Panc1 (cell line): ENCODE measurements at regions not wholly inside any gene's neighbourhood (a gene's known extent, or its start where the extent isn't known, plus 50 kb on each side); places are given as distances from the start of the nearest gene placed in this dataset.

Experiments
- SIN3A ChIP-seq: IDR thresholded peaks from 2 replicates; pipeline ENCODE4 v1.6.1; 2012; ENCODE audit warnings: low read depth, mild to moderate bottlenecking, low read length, moderate library complexity, borderline replicate concordance; ENCODE audit not compliant: insufficient read depth
- TF ChIP-seq, protein P1 (sequence below): fragments of 450-650 bp; IDR thresholded peaks from 2 replicates; pipeline ENCODE4 v1.5.1; 2017; ENCODE audit warnings: mild to moderate bottlenecking
- TF ChIP-seq, protein P2 (sequence below), 2 experiments: IDR thresholded peaks; 2 replicates each; pipeline ENCODE4 v1.6.1; 2011 to 2012; ENCODE audit warnings: low read depth in 2 of 2, control low read depth in 1 of 2, low read length in 1 of 2, mild to moderate bottlenecking in 1 of 2, moderate library complexity in 1 of 2; ENCODE audit not compliant: insufficient read depth in 1 of 2

DNA sequence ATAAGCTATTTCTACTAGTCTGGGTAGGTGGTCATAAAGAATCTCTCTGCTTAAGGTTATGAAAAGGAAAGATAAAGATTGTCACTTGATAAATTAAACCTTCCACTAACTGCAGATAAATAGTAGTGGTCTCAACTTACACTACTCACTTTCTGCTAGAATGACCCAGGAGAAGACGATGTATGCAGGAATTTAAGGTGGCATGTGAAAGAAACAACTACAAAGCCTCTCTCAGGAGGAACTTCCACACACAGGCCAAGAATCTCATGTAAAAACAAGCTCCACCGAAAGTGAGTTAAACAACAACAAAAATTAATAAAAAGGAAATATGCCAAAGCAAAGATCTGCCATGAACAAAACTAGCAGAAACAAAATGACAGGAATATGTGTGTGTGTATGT lies 165.4 kb downstream of the CDC14C start:
- TF ChIP-seq SIN3A, result no peak
- TF ChIP-seq, protein P1, sequence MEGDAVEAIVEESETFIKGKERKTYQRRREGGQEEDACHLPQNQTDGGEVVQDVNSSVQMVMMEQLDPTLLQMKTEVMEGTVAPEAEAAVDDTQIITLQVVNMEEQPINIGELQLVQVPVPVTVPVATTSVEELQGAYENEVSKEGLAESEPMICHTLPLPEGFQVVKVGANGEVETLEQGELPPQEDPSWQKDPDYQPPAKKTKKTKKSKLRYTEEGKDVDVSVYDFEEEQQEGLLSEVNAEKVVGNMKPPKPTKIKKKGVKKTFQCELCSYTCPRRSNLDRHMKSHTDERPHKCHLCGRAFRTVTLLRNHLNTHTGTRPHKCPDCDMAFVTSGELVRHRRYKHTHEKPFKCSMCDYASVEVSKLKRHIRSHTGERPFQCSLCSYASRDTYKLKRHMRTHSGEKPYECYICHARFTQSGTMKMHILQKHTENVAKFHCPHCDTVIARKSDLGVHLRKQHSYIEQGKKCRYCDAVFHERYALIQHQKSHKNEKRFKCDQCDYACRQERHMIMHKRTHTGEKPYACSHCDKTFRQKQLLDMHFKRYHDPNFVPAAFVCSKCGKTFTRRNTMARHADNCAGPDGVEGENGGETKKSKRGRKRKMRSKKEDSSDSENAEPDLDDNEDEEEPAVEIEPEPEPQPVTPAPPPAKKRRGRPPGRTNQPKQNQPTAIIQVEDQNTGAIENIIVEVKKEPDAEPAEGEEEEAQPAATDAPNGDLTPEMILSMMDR, result no peak
- TF ChIP-seq, protein P2, sequence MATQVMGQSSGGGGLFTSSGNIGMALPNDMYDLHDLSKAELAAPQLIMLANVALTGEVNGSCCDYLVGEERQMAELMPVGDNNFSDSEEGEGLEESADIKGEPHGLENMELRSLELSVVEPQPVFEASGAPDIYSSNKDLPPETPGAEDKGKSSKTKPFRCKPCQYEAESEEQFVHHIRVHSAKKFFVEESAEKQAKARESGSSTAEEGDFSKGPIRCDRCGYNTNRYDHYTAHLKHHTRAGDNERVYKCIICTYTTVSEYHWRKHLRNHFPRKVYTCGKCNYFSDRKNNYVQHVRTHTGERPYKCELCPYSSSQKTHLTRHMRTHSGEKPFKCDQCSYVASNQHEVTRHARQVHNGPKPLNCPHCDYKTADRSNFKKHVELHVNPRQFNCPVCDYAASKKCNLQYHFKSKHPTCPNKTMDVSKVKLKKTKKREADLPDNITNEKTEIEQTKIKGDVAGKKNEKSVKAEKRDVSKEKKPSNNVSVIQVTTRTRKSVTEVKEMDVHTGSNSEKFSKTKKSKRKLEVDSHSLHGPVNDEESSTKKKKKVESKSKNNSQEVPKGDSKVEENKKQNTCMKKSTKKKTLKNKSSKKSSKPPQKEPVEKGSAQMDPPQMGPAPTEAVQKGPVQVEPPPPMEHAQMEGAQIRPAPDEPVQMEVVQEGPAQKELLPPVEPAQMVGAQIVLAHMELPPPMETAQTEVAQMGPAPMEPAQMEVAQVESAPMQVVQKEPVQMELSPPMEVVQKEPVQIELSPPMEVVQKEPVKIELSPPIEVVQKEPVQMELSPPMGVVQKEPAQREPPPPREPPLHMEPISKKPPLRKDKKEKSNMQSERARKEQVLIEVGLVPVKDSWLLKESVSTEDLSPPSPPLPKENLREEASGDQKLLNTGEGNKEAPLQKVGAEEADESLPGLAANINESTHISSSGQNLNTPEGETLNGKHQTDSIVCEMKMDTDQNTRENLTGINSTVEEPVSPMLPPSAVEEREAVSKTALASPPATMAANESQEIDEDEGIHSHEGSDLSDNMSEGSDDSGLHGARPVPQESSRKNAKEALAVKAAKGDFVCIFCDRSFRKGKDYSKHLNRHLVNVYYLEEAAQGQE (IDR thresholded peaks at IDR 0.05; ENCODE audit: insufficient read depth in 1 of 2, low read depth in 2 of 2, low read length in 1 of 2), result no peak
